Panc1 (cell line): ENCODE measurements at regions not wholly inside any gene's neighbourhood (a gene's known extent, or its start where the extent isn't known, plus 50 kb on each side); places are given as distances from the start of the nearest gene placed in this dataset.

Experiments
- ATAC-seq: fragments of 200-7000 bp; cut with Tn5 transposase; 2 replicates; pipeline ENCODE4 v1.9.1; 2020; ENCODE audit warnings: mild to moderate bottlenecking, moderate library complexity
- BruUV-seq: library from RNA; stranded (reverse); fragments of 400-500 nt; replicated peaks from 2 replicates; lab custom pipeline; 2021; lab: Mats Ljungman, UMichigan
- CTCF ChIA-PET: fragments of 300-600 bp; sonication (Branson Sonifier 250); formaldehyde crosslinking; loops from one replicate; lab custom pipeline; 2022; ENCODE audit warnings: antibody characterized with exemption; lab: Charles Lee
- POLR2A ChIA-PET: fragments of 300-600 bp; sonication (Branson Sonifier 250); formaldehyde crosslinking; loops from one replicate; lab custom pipeline; 2022; ENCODE audit warnings: antibody characterized with exemption; lab: Charles Lee
- DNase-seq: peaks from one replicate; pipeline ENCODE4 v3.0.0-alpha.2; 2010; ENCODE audit warnings: low read depth, low spot score
- H3K27ac ChIP-seq: 2 replicates; pipeline ENCODE4 v1.5.1; 2011; ENCODE audit warnings: mild to moderate bottlenecking, low read length, inconsistent platforms
- H3K27me3 ChIP-seq: fragments of 200-500 bp; sonication (Bioruptor generic); 2 replicates; pipeline ENCODE4 v1.6.0; 2014; ENCODE audit warnings: low read length, inconsistent platforms; ENCODE audit not compliant: control insufficient read depth, insufficient read depth
- H3K36me3 ChIP-seq: fragments of 200-500 bp; sonication (Bioruptor generic); 2 replicates; pipeline ENCODE4 v1.5.1; 2014; ENCODE audit warnings: inconsistent platforms, mild to moderate bottlenecking, low read length, moderate library complexity; ENCODE audit not compliant: control insufficient read depth, insufficient read depth
- H3K4me1 ChIP-seq: 2 replicates; pipeline ENCODE4 v1.5.1; 2011; ENCODE audit warnings: inconsistent platforms, mild to moderate bottlenecking, low read length, moderate library complexity; ENCODE audit not compliant: control insufficient read depth, insufficient read depth
- H3K4me3 ChIP-seq, 2 experiments: 2 replicates each; pipeline ENCODE4 v1.5.1; 2011 to 2012; ENCODE audit warnings: low read depth in 2 of 2, low read length in 2 of 2, mild to moderate bottlenecking in 2 of 2, inconsistent platforms in 1 of 2, moderate library complexity in 1 of 2
- H3K9me3 ChIP-seq: fragments of 200-500 bp; sonication (Bioruptor generic); 2 replicates; pipeline ENCODE4 v1.5.1; 2014; ENCODE audit warnings: low read depth, mild to moderate bottlenecking, inconsistent platforms, low read length, moderate library complexity; ENCODE audit not compliant: control insufficient read depth, insufficient read depth
- POLR2AphosphoS5 ChIP-seq: IDR thresholded peaks from 2 replicates; pipeline ENCODE4 v1.6.1; 2012; ENCODE audit warnings: mild to moderate bottlenecking, low read depth, low read length, moderate library complexity
- SIN3A ChIP-seq: IDR thresholded peaks from 2 replicates; pipeline ENCODE4 v1.6.1; 2012; ENCODE audit warnings: low read depth, mild to moderate bottlenecking, low read length, moderate library complexity, borderline replicate concordance; ENCODE audit not compliant: insufficient read depth
- TCF7L2 ChIP-seq: IDR thresholded peaks from 2 replicates; pipeline ENCODE4 v1.6.1; 2011; ENCODE audit warnings: mild to moderate bottlenecking, low read depth, low read length, inconsistent platforms
- in situ Hi-C: cut with HindIII; loops from 2 replicates; pipeline ENCODE4 v1.10.0; 2016; ENCODE audit warnings: low sequenced_read_pairs, low pct_unique_long_range_greater_than_20kb
- intact Hi-C: fragments of 100-400 bp; cut with micrococcal nuclease; formaldehyde crosslinking; loops from one replicate; pipeline ENCODE4 v1.10.0; 2022; ENCODE audit not compliant: unreplicated experiment
- TF ChIP-seq, protein P1 (sequence below), 2 experiments: IDR thresholded peaks; 2 replicates each; pipeline ENCODE4 v1.6.1; 2011 to 2012; ENCODE audit warnings: low read depth in 2 of 2, control low read depth in 1 of 2, low read length in 1 of 2, mild to moderate bottlenecking in 1 of 2, moderate library complexity in 1 of 2; ENCODE audit not compliant: insufficient read depth in 1 of 2
- TF ChIP-seq, protein P2 (sequence below): fragments of 450-650 bp; IDR thresholded peaks from 2 replicates; pipeline ENCODE4 v1.5.1; 2017; ENCODE audit warnings: mild to moderate bottlenecking

GRCh38 chr4:178789279-178789678 lies 1347.0 kb upstream of the AGA start:
- intact Hi-C loops: no loop called here
- no peak overlapping the region for H3K4me3 ChIP-seq
- H3K9me3 ChIP-seq: no peaks in the 10 kb centered on the region
- TF ChIP-seq POLR2AphosphoS5 (no peak), TCF7L2 (no peak), SIN3A (no peak)
- TF ChIP-seq, protein P1, sequence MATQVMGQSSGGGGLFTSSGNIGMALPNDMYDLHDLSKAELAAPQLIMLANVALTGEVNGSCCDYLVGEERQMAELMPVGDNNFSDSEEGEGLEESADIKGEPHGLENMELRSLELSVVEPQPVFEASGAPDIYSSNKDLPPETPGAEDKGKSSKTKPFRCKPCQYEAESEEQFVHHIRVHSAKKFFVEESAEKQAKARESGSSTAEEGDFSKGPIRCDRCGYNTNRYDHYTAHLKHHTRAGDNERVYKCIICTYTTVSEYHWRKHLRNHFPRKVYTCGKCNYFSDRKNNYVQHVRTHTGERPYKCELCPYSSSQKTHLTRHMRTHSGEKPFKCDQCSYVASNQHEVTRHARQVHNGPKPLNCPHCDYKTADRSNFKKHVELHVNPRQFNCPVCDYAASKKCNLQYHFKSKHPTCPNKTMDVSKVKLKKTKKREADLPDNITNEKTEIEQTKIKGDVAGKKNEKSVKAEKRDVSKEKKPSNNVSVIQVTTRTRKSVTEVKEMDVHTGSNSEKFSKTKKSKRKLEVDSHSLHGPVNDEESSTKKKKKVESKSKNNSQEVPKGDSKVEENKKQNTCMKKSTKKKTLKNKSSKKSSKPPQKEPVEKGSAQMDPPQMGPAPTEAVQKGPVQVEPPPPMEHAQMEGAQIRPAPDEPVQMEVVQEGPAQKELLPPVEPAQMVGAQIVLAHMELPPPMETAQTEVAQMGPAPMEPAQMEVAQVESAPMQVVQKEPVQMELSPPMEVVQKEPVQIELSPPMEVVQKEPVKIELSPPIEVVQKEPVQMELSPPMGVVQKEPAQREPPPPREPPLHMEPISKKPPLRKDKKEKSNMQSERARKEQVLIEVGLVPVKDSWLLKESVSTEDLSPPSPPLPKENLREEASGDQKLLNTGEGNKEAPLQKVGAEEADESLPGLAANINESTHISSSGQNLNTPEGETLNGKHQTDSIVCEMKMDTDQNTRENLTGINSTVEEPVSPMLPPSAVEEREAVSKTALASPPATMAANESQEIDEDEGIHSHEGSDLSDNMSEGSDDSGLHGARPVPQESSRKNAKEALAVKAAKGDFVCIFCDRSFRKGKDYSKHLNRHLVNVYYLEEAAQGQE (IDR thresholded peaks at IDR 0.05; ENCODE audit: insufficient read depth in 1 of 2, low read depth in 2 of 2, low read length in 1 of 2): no peak
- TF ChIP-seq, protein P2, sequence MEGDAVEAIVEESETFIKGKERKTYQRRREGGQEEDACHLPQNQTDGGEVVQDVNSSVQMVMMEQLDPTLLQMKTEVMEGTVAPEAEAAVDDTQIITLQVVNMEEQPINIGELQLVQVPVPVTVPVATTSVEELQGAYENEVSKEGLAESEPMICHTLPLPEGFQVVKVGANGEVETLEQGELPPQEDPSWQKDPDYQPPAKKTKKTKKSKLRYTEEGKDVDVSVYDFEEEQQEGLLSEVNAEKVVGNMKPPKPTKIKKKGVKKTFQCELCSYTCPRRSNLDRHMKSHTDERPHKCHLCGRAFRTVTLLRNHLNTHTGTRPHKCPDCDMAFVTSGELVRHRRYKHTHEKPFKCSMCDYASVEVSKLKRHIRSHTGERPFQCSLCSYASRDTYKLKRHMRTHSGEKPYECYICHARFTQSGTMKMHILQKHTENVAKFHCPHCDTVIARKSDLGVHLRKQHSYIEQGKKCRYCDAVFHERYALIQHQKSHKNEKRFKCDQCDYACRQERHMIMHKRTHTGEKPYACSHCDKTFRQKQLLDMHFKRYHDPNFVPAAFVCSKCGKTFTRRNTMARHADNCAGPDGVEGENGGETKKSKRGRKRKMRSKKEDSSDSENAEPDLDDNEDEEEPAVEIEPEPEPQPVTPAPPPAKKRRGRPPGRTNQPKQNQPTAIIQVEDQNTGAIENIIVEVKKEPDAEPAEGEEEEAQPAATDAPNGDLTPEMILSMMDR: no peak
- no TSS peak for BruUV-seq
- no peaks in the 10 kb centered on the region for H3K36me3 ChIP-seq
- in situ Hi-C loops: no loop called here
- DNase-seq: no peak
- ChIA-PET CTCF (interaction anchor here (0.7 kb wide), 1 partner anchor 1232 kb away, joined by 4 read pairs; no protein-coding TSS in a partner anchor), POLR2A (no interaction called here)
- H3K27me3 ChIP-seq: no peaks in the 10 kb centered on the region
- ATAC-seq: no peak
- no peak overlapping the region for H3K27ac ChIP-seq
- H3K4me1 ChIP-seq: no peaks in the 10 kb centered on the region

DNA sequence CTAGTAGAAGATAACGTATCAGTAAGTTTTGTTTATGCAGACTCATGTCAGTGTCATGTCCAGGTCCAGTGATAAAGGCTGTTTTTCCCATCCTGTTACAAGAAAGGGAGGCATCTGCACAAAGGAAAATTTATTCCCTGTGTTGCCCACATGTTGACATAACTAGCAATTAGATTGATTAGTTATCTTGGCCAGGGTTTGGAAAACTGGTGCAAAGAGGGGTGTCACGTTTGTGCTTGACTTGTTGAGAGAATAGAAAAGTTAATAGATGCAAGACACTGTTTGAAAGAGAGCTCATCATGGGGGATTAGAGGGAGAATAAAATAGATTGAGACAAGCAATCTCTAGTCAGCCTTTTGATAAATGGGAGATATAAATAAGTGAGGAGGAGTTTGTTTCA lies 1357.0 kb upstream of the AGA start:
- no TSS peak for BruUV-seq
- intact Hi-C loops: no loop called here
- H3K9me3 ChIP-seq: no peaks in the 10 kb centered on the region
- in situ Hi-C loops: no loop called here
- DNase-seq (no peak), ATAC-seq (no peak)
- no peaks in the 10 kb centered on the region for H3K36me3 ChIP-seq
- H3K4me1 ChIP-seq: no peaks in the 10 kb centered on the region
- POLR2A ChIA-PET: no interaction called here
- TF ChIP-seq TCF7L2: no peak
- TF ChIP-seq, protein P1 (IDR thresholded peaks at IDR 0.05; ENCODE audit: insufficient read depth in 1 of 2, low read depth in 2 of 2, low read length in 1 of 2): no peak
- no peak overlapping the region for H3K4me3 ChIP-seq
- H3K27me3 ChIP-seq: no peaks in the 10 kb centered on the region
- H3K27ac ChIP-seq: no peak overlapping the region
- CTCF ChIA-PET: no interaction called here
